Nucleus accumbens (tissue), 56 donors: ENCODE measurements at regions not wholly inside any gene's neighbourhood (a gene's known extent, or its start where the extent isn't known, plus 50 kb on each side); places are given as distances from the start of the nearest gene placed in this dataset.
"Not testable (repeated sequence)": the region's sequence is repeated elsewhere in the genome, so short reads cannot be mapped to it uniquely, and the experiment has no call there.

Experiments used
- DNase-seq, 56 donors: peaks; one replicate each; lab custom pipeline; 2025; lab: John Stamatoyannopoulos, UW

- no peak for DNase-seq
Measured at GRCh38 chr1:47655521-47656300, 217.9 kb downstream of the FOXD2 start.

- DNase-seq = peak in 16 of 56 donors; percentile 8 to 57 (median 14)
Measured at GRCh38 chr1:47656719-47657685, 219.2 kb downstream of the FOXD2 start.

GRCh38 chr1:47658161-47658920, 220.5 kb downstream of the FOXD2 start:
- DNase-seq = no peak

DNA sequence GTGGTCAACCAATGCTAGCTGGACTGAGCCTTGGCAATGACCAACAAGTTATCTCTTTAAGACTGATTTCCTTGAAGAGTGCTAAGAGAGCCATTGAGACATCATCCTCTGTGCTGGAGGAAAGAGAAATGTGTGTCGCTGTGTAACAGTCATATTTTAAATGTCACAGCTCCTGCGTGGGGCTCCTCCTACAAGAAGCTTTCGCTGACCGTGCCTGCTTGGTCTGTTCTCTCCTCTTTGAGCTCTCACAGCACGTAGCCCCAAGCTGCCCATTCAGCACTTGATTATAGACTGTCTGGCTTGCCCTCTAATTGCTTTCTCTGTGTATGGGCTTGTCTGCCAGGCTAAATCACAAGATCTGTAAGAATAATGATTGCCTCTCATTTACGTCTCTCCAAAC, 221.3 kb downstream of the FOXD2 start:
- DNase-seq = peak in 16 of 56 donors; percentile 5 to 75 (median 27)

DNA sequence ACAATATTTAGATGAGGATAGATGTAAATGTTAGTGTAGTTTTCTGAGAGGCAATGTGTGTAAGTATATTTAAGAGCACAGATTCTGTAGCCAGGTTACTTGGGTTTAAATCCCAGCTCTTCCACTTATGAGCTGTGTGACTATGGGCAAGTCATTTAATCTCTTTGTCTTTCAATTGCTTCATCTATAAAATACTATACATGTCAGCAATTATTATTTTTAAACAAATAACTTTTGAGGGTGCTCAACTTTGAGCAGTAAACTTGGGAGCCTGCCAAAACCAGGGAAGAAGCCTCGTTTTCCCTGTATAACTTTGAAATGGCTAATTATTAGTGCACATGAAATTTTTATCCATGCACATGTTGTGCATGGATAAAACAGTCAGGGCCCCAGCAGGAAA, 222.8 kb downstream of the FOXD2 start:
- no peak for DNase-seq

DNA sequence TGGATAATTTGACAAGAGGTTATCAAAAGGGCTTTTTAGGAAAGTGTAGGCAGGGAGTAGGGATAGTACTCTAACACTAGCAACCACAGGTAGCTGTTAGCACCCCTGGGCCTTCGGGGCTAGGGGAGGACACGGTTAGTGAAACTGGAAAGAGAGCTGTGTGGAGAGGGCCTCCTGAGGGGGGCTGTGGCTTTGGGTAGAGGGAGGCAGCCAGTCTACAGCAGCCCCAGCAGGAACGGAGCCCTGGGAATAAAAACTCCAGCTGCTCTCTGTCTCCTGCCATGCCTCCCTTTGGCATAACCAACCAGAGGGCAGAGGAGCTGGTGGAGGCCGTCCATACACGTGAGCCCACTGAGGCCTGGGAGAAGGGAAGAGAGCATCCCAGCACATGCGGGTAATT, 223.2 kb downstream of the FOXD2 start:
- DNase-seq = no peak

- DNase-seq = no peak
Measured at GRCh38 chr1:47662068-47662467, 224.2 kb downstream of the FOXD2 start.

- no peak for DNase-seq
Measured at GRCh38 chr1:47663286-47663685, 225.4 kb downstream of the FOXD2 start.

DNA sequence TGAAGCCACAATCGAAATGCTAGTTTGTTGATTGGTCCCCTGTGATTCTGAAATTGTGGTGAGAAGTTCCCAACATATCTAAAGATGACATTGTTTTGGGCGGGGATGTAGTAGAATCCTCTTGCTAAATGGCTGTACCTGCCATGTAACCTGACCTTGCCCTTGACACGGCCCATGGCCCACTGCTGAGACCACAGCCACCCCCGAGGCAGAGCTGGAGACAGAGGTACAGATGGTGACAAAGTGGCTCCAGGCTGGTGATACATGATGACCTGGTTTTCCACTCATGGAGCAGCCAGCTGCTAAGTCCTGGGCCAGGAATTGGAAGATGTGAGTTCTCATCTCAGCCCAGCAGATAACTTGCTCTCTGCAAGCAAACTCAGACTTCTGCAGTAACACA, 226.5 kb downstream of the FOXD2 start:
- DNase-seq = no peak

- not testable (repeated sequence) for DNase-seq
Measured at GRCh38 chr1:47664896-47665295, 227.1 kb downstream of the FOXD2 start.

DNA sequence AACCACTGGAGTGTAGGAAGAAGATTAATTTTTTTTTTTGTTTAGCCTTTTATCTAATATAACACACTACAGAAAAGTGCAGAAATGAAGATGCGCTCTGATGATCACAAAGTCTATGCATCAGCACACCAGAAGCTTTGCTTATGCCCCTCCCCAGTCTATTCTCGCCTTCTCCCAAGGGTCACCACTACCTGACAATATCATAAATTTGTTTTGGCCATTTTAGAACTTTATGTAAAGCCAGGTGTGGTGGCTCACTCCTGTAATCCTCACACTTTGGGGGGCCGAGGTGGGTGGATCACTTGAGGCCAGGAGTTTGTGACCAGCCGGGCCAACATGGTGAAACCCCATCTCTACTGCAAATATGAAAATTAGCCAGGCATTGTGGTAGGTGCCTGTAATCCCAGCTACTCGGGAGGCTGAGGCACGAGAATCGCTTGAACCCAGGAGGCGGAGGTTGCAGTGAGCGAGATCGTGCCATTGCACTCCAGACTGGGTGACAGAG, 231.3 kb downstream of the FOXD2 start:
- no peak for DNase-seq

DNA sequence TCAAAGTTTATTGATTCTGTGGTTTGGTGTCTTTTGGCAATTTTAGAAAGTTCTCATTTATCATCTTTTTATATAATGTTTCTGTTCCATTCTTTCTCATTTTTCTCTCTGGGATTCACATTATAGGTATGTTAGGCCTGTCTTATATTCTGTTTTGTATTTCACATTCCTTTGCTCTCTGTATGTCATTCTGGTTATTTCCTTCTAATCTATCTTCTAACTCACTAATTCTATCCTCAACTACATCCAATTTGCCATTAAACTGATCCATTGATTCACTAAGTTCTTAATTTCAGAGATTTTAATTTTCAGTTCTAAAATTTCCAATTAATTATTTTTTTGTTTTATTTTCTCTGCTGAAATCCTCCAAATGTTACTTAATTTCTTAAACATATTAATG, 234.8 kb downstream of the FOXD2 start:
- DNase-seq = no peak

- DNase-seq = no peak
Measured at GRCh38 chr1:47674189-47674588, 236.3 kb downstream of the FOXD2 start.

DNA sequence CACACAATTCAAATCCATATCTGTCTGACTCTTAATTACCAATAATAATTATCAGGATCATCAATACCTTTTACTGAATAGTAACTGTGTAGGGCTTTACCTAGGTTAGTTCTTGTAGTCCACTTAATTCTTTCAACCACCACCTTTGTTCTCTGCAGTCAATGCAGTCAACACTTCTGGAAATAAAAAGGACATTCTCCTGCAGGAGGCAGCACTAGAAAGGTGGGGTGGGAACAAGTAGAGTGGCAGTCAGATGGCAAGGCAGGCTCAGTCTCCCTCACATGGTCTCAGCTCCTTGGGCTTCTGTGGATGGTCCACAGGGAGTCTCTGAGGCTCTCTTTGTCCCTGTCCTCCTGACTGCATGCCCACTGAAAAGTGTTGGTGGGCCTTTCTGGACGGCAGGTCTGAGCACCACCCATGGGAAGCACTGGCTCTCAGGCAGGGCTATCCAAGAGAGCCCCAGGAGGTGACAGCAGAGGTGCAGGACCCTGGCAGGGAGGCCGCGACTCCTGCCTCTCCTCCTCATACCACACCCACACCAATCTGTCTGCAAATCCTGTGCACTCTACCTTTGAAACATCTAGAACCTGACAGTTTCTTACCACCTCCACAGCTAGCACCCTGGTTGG, 237.3 kb downstream of the FOXD2 start:
- no peak for DNase-seq

DNA sequence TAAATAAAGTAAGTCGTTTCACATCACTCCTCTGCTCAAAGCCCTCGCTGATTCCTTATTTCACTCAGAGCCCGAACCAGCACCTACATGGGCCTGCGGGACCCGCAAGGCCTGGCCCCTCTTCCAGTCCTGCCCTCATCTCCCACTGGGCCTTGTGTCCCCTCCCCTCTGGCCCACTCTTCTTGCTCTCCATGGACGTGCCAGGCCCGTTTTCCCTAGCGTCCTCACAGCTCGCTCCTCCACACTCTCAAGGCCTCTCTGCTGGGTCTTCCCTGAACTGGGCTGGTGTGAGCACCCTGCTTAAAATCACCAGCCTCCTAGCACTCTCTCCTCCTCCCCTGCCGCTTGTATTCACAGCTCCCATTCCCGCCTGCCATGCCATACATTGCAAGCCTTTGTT, 237.9 kb downstream of the FOXD2 start:
- no peak for DNase-seq

DNA sequence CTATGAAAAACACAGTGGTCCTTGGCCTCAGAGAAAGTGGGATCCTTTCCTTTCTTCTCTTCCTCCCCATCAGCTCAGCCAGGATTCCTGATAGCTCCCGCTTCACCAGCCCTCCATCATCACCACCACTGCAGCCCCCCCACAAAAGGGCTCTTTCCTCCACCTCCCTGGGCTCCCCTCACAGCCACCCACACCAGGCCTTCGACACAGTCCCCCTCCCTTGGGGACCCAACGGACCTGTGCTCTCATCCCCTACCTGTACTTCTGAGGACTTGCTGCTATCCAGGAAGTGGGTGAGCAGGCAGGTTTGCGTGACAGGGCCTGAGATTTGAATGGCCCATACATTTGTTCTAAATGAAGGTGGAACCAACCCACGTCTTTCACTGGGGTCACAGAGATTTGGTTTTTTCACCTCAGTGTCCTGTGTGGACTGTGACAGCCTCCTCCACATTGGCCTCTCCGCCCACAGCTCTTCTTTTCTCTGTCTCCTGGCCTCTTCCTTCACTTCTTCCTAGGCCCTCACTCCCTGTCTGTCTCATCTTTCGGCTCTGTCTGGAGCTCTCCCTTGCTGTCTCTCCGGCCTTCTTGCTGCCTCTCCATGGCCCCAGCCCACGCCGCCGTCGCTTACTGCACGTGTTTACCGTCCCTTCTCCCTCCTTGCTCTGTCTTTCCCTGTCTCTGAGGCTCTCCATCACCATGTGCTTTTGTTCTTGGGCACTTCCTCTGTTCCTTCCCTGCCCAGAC, 238.6 kb downstream of the FOXD2 start:
- no peak for DNase-seq

DNA sequence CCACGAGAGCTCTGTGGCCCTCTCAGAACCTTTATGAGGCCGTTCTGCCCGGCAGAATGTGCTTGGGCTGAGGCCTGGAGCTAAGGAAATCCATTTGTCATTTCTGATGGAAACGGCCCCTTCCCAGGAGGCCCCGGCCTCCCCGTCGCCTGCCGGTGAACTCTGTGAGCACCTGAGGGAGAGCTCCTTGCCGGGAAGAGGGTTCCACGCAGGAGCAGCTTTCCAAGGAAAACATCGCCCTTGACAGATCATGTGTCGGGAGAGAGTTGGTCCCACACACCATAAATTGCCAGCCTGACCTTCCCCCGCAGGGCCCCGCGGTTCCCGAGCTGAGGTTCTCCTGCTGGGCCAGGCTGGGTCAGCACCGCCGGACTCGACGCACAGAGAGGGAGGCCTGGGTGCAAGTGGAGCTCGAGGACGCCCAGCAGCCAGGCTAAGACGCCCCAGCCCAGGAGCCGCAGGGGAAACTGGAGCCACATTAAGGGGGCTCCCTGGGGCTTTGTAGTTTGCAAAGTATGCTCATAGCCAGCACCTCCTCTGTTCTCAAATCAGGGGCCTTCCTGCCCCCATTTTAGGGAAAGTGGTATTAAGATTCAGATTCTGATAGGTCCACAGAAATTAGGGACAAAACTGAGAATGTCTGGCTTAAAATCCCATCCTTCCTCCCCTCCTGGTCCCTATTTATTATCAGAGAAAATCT, 239.5 kb downstream of the FOXD2 start:
- DNase-seq = no peak

GRCh38 chr1:47678464-47678980, 240.7 kb downstream of the FOXD2 start:
- DNase-seq = no peak
